NCI-H1694 treated with DMSO at 0.1 percent for 48 hours (cell line): ENCODE measurements at regions not wholly inside any gene's neighbourhood (a gene's known extent, or its start where the extent isn't known, plus 50 kb on each side); places are given as distances from the start of the nearest gene placed in this dataset.
"Not testable (repeated sequence)": the region's sequence is repeated elsewhere in the genome, so short reads cannot be mapped to it uniquely, and the experiment has no call there.

Source experiments
- DNase-seq: peaks from one replicate; lab custom pipeline; 2025; lab: John Stamatoyannopoulos, UW

- no peak for DNase-seq
These were observed 509.2 kb upstream of the CHD1 start for GRCh38 chr5:99437986-99438385.

- DNase-seq: not testable (repeated sequence)
These were observed 494.6 kb upstream of the CHD1 start for GRCh38 chr5:99423396-99423795.

GRCh38 chr5:99418640-99419039 is 489.8 kb upstream of the CHD1 start:
- DNase-seq: not testable (repeated sequence)

GRCh38 chr5:99410386-99410785 is 481.6 kb upstream of the CHD1 start:
- DNase-seq: not testable (repeated sequence)

- DNase-seq: not testable (repeated sequence)
These were observed 476.0 kb upstream of the CHD1 start for GRCh38 chr5:99404764-99405302.

GRCh38 chr5:99400571-99400970 is 471.8 kb upstream of the CHD1 start:
- not testable (repeated sequence) for DNase-seq

GRCh38 chr5:99398976-99399375 is 470.2 kb upstream of the CHD1 start:
- DNase-seq: no peak

GRCh38 chr5:99386406-99387077 is 457.7 kb upstream of the CHD1 start:
- no peak for DNase-seq

GRCh38 chr5:99379187-99379586 is 450.4 kb upstream of the CHD1 start:
- no peak for DNase-seq

- DNase-seq: no peak
These were observed 449.6 kb upstream of the CHD1 start for GRCh38 chr5:99378443-99378842.

- peak; percentile 2 for DNase-seq
These were observed 441.2 kb upstream of the CHD1 start for GRCh38 chr5:99369797-99370593.

GRCh38 chr5:99368726-99369125 is 439.9 kb upstream of the CHD1 start:
- DNase-seq: no peak

GRCh38 chr5:99355881-99356280 is 427.1 kb upstream of the CHD1 start:
- DNase-seq: no peak

- no peak for DNase-seq
These were observed 421.0 kb upstream of the CHD1 start for GRCh38 chr5:99349787-99350186.

GRCh38 chr5:99348597-99348996 is 419.8 kb upstream of the CHD1 start:
- no peak for DNase-seq

- DNase-seq: not testable (repeated sequence)
These were observed 411.0 kb upstream of the CHD1 start for GRCh38 chr5:99339758-99340157.

GRCh38 chr5:99334936-99335335 is 406.1 kb upstream of the CHD1 start:
- DNase-seq: no peak

GRCh38 chr5:99331061-99331460 is 402.3 kb upstream of the CHD1 start:
- DNase-seq: no peak

- DNase-seq: no peak
These were observed 391.6 kb upstream of the CHD1 start for GRCh38 chr5:99320436-99320835.

GRCh38 chr5:99317136-99317535 is 388.3 kb upstream of the CHD1 start:
- no peak for DNase-seq

GRCh38 chr5:99316484-99316883 is 387.7 kb upstream of the CHD1 start:
- no peak for DNase-seq

GRCh38 chr5:99315413-99316183 is 386.8 kb upstream of the CHD1 start:
- DNase-seq: no peak
